22Rv1 (cell line): ENCODE measurements at regions not wholly inside any gene's neighbourhood (a gene's known extent, or its start where the extent isn't known, plus 50 kb on each side); places are given as distances from the start of the nearest gene placed in this dataset.

Experiments used
- H3K27ac ChIP-seq: fragments of 450-650 bp; 2 replicates; pipeline ENCODE4 v1.5.1; 2017
- CTCF ChIP-seq: fragments of 450-650 bp; IDR thresholded peaks from 2 replicates; pipeline ENCODE4 v1.5.1; 2017; ENCODE audit warnings: mild to moderate bottlenecking
- ZFX ChIP-seq: fragments of 450-650 bp; IDR thresholded peaks from 2 replicates; pipeline ENCODE4 v1.6.1; 2017; ENCODE audit warnings: antibody characterized with exemption, borderline replicate concordance

GRCh38 chr12:116463366-116463765 is 95.8 kb upstream of the MAP1LC3B2 start:
- TF ChIP-seq ZFX (no peak), CTCF (no peak)
- no peak overlapping the region for H3K27ac ChIP-seq

- TF ChIP-seq ZFX = no peak
- no peak for TF ChIP-seq CTCF
- H3K27ac ChIP-seq = no peak overlapping the region
Measured at GRCh38 chr12:116465407-116465806, 93.8 kb upstream of the MAP1LC3B2 start.

- TF ChIP-seq ZFX (no peak), CTCF (no peak)
- no peak overlapping the region for H3K27ac ChIP-seq
Measured at GRCh38 chr12:116465856-116466255, 93.3 kb upstream of the MAP1LC3B2 start.

- no peak overlapping the region for H3K27ac ChIP-seq
- TF ChIP-seq CTCF (no peak), ZFX (no peak)
Measured at GRCh38 chr12:116466536-116466935, 92.6 kb upstream of the MAP1LC3B2 start.

- no peak overlapping the region for H3K27ac ChIP-seq
- TF ChIP-seq ZFX = no peak
- no peak for TF ChIP-seq CTCF
Measured at GRCh38 chr12:116469344-116469743, 89.8 kb upstream of the MAP1LC3B2 start.

GRCh38 chr12:116471544-116471943 is 87.6 kb upstream of the MAP1LC3B2 start:
- no peak for TF ChIP-seq ZFX
- no peak for TF ChIP-seq CTCF
- H3K27ac ChIP-seq = no peak overlapping the region

GRCh38 chr12:116472193-116472592 is 87.0 kb upstream of the MAP1LC3B2 start:
- TF ChIP-seq CTCF (no peak), ZFX (no peak)
- no peak overlapping the region for H3K27ac ChIP-seq
